Upper lobe of left lung (tissue), 6 donors: ENCODE measurements at regions not wholly inside any gene's neighbourhood (a gene's known extent, or its start where the extent isn't known, plus 50 kb on each side); places are given as distances from the start of the nearest gene placed in this dataset.

ENCODE experiments used
- ATAC-seq, 2 donors: fragments of 200-7000 bp; cut with Tn5 transposase; one replicate each; pipeline ENCODE4 v1.9.1; 2022; ENCODE audit warnings: mild to moderate bottlenecking in 2 of 2, moderate library complexity in 2 of 2; ENCODE audit not compliant: low FRiP score in 2 of 2
- DNase-seq, 2 donors: peaks; one replicate each; pipeline ENCODE4 v3.0.0-alpha.2; 2019 to 2020
- H3K27ac ChIP-seq, 4 donors: fragments of 200-600 bp; sonication (generic); one replicate each; pipeline ENCODE4 v1.5.1; 2016 to 2019
- H3K27me3 ChIP-seq, 4 donors: fragments of 200-600 bp; sonication (generic); one replicate each; pipeline ENCODE4 v1.5.1; 2017 to 2019
- H3K36me3 ChIP-seq, 4 donors: fragments of 200-600 bp; sonication (generic); one replicate each; pipeline ENCODE4 v1.5.1; 2016 to 2019
- H3K4me1 ChIP-seq, 4 donors: fragments of 200-600 bp; sonication (generic); one replicate each; pipeline ENCODE4 v1.5.1; 2018 to 2019
- H3K4me3 ChIP-seq, 4 donors: fragments of 200-600 bp; sonication (generic); one replicate each; pipeline ENCODE4 v1.5.1; 2017 to 2019; ENCODE audit warnings: mild to moderate bottlenecking in 2 of 4, moderate library complexity in 1 of 4
- H3K9me3 ChIP-seq, 4 donors: fragments of 200-600 bp; sonication (generic); one replicate each; pipeline ENCODE4 v1.5.1; 2018 to 2019
- EP300 ChIP-seq, 4 donors: sonication (generic); formaldehyde crosslinking; IDR thresholded peaks; one replicate each; pipeline ENCODE4 v1.5.1; 2017; ENCODE audit warnings: antibody characterized with exemption in 4 of 4, control low read depth in 2 of 4
- POLR2A ChIP-seq, 4 donors: fragments of 450-650 bp; IDR thresholded peaks; one replicate each; pipeline ENCODE4 v1.5.1; 2016 to 2017; ENCODE audit warnings: antibody characterized with exemption in 4 of 4, mild to moderate bottlenecking in 2 of 4
- POLR2AphosphoS5 ChIP-seq, 2 donors: sonication (generic); formaldehyde crosslinking; IDR thresholded peaks; one replicate each; pipeline ENCODE4 v1.5.1; 2017; ENCODE audit warnings: antibody characterized with exemption in 2 of 2
- WGBS, 2 donors: methylation state at CpG; one replicate each; pipeline ENCODE4 v1.1.5; 2017 to 2018; 5-methylcytosine and 5-hydroxymethylcytosine counted together
- TF ChIP-seq, protein P1 (sequence below), 6 experiments: fragments of 450-650 bp in 4 of 6; fragments of 200-600 bp in 2 of 6; sonication (generic) in 2 of 6; IDR thresholded peaks; one replicate each; pipeline ENCODE4 v1.5.1; 2016 to 2019; ENCODE audit warnings: antibody characterized with exemption in 6 of 6
- donor health status: DM: no; HTN: no; CAD: no; lungs with moderate emphysema.
- donor health status: DM: no; HTN: yes; CAD: no; lungs with severe emphysema.

DNA sequence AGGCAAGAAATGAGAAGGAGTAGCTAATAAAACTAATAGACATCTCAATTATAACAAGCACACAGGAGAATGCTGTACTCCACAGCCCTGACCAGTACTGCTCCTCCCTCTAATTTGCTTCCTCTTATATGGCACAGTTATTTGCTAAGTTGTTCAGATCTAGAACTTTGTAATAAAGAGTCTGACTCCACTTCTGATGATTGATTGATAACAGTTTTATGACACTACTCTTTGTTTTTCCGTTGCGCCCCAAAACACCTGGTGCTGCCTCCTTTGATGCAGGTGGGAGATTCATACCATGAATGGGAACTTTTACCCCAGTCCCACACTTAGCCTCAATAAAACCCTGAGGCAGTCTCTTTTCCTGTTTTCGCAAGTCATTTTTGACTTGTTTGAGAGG is 777.7 kb downstream of the GBE1 start:
- 75 to 94% methylated on average over 3 of the region's 3 CpGs for WGBS, 2 donors
- ATAC-seq (no peak), DNase-seq (no peak)
- peaks cover 0 to 5% (median 0%) of the 10 kb centered on the region in 4 donors for H3K9me3 ChIP-seq
- TF ChIP-seq POLR2AphosphoS5 (IDR thresholded peaks at IDR 0.05) (no peak), EP300 (IDR thresholded peaks at IDR 0.05) (no peak), POLR2A (IDR thresholded peaks at IDR 0.05) (no peak)
- TF ChIP-seq, protein P1, sequence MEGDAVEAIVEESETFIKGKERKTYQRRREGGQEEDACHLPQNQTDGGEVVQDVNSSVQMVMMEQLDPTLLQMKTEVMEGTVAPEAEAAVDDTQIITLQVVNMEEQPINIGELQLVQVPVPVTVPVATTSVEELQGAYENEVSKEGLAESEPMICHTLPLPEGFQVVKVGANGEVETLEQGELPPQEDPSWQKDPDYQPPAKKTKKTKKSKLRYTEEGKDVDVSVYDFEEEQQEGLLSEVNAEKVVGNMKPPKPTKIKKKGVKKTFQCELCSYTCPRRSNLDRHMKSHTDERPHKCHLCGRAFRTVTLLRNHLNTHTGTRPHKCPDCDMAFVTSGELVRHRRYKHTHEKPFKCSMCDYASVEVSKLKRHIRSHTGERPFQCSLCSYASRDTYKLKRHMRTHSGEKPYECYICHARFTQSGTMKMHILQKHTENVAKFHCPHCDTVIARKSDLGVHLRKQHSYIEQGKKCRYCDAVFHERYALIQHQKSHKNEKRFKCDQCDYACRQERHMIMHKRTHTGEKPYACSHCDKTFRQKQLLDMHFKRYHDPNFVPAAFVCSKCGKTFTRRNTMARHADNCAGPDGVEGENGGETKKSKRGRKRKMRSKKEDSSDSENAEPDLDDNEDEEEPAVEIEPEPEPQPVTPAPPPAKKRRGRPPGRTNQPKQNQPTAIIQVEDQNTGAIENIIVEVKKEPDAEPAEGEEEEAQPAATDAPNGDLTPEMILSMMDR (IDR thresholded peaks at IDR 0.05) = no peak
- H3K4me3 ChIP-seq = no peak overlapping the region
- no peaks in the 10 kb centered on the region for H3K36me3 ChIP-seq
- no peaks in the 10 kb centered on the region for H3K27me3 ChIP-seq
- no peaks in the 10 kb centered on the region for H3K4me1 ChIP-seq
- no peak overlapping the region for H3K27ac ChIP-seq

GRCh38 chr3:80978216-80978969 is 783.1 kb downstream of the GBE1 start:
- H3K27me3 ChIP-seq = no peaks in the 10 kb centered on the region
- TF ChIP-seq POLR2AphosphoS5 (IDR thresholded peaks at IDR 0.05) (no peak), EP300 (IDR thresholded peaks at IDR 0.05) (no peak), POLR2A (IDR thresholded peaks at IDR 0.05) (no peak)
- TF ChIP-seq, protein P1 (IDR thresholded peaks at IDR 0.05) = no peak
- DNase-seq = no peak
- no peak overlapping the region for H3K4me3 ChIP-seq
- H3K4me1 ChIP-seq = no peaks in the 10 kb centered on the region
- ATAC-seq = no peak
- 55 to 66% methylated on average over 4 of the region's 4 CpGs for WGBS, 2 donors
- H3K36me3 ChIP-seq = no peaks in the 10 kb centered on the region
- H3K9me3 ChIP-seq = peaks cover 0 to 5% (median 0%) of the 10 kb centered on the region in 4 donors
- no peak overlapping the region for H3K27ac ChIP-seq

GRCh38 chr3:80970292-80970691 is 791.2 kb downstream of the GBE1 start:
- Histone ChIP-seq H3K27me3 (no peaks in the 10 kb centered on the region), H3K9me3 (no peaks in the 10 kb centered on the region), H3K4me1 (no peaks in the 10 kb centered on the region), H3K36me3 (no peaks in the 10 kb centered on the region), H3K4me3 (no peak overlapping the region), H3K27ac (no peak overlapping the region)
- no peak for DNase-seq
- ATAC-seq = no peak
- WGBS, 2 donors = 54 to 82% methylated on average over 1 of the region's 1 CpG
- TF ChIP-seq, protein P1 (IDR thresholded peaks at IDR 0.05) = no peak
- TF ChIP-seq POLR2AphosphoS5 (IDR thresholded peaks at IDR 0.05) (no peak), EP300 (IDR thresholded peaks at IDR 0.05) (no peak), POLR2A (IDR thresholded peaks at IDR 0.05) (no peak)

GRCh38 chr3:80929576-80929975 is 831.9 kb downstream of the GBE1 start:
- ATAC-seq = no peak
- WGBS, 2 donors = 88 to 96% methylated on average over 1 of the region's 1 CpG
- Histone ChIP-seq H3K4me1 (no peaks in the 10 kb centered on the region), H3K27me3 (no peaks in the 10 kb centered on the region), H3K9me3 (peaks cover 0 to 4% (median 0%) of the 10 kb centered on the region in 4 donors), H3K27ac (no peak overlapping the region), H3K4me3 (no peak overlapping the region), H3K36me3 (no peaks in the 10 kb centered on the region)
- DNase-seq = no peak
- no peak for TF ChIP-seq POLR2AphosphoS5 (IDR thresholded peaks at IDR 0.05)
- TF ChIP-seq, protein P1 (IDR thresholded peaks at IDR 0.05) = no peak
- TF ChIP-seq EP300 (IDR thresholded peaks at IDR 0.05) = no peak
- TF ChIP-seq POLR2A (IDR thresholded peaks at IDR 0.05) = no peak

DNA sequence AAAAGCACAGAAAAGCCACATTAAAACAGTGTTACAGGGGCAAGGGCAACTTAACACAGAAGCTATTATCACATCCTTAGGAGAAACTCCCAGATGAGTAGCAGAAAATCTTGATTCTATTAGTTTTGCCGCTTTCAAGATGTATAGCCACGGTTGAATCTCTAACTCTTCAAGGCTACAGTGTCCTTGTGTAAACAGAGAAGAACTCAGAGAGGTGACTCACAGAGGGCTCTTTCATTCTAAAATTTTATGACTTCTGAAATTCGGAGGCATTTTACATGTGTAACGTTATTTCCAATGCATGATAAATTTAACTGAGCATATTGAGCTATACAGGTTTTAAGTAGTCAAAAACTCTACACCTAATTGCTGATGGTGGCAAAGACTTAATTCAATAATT is 846.6 kb downstream of the GBE1 start:
- Histone ChIP-seq H3K4me3 (no peak overlapping the region), H3K9me3 (no peaks in the 10 kb centered on the region), H3K36me3 (no peaks in the 10 kb centered on the region), H3K27ac (no peak overlapping the region), H3K27me3 (no peaks in the 10 kb centered on the region), H3K4me1 (no peaks in the 10 kb centered on the region)
- DNase-seq (no peak), ATAC-seq (no peak)
- 71 to 75% methylated on average over 4 of the region's 4 CpGs for whole genome bisulfite sequencing, 2 donors
- TF ChIP-seq POLR2A (IDR thresholded peaks at IDR 0.05) (no peak), EP300 (IDR thresholded peaks at IDR 0.05) (no peak), POLR2AphosphoS5 (IDR thresholded peaks at IDR 0.05) (no peak)
